GM21717 (cell line): ENCODE measurements at regions not wholly inside any gene's neighbourhood (a gene's known extent, or its start where the extent isn't known, plus 50 kb on each side); places are given as distances from the start of the nearest gene placed in this dataset.
"Not testable (repeated sequence)": the region's sequence is repeated elsewhere in the genome, so short reads cannot be mapped to it uniquely, and the experiment has no call there.

ENCODE experiments used
- ATAC-seq: cut with Tn5 transposase; IDR thresholded peaks from one replicate; pipeline ENCODE4 v1.9.1; 2021; ENCODE audit warnings: mild to moderate bottlenecking, moderate library complexity; ENCODE audit not compliant: unreplicated experiment

DNA sequence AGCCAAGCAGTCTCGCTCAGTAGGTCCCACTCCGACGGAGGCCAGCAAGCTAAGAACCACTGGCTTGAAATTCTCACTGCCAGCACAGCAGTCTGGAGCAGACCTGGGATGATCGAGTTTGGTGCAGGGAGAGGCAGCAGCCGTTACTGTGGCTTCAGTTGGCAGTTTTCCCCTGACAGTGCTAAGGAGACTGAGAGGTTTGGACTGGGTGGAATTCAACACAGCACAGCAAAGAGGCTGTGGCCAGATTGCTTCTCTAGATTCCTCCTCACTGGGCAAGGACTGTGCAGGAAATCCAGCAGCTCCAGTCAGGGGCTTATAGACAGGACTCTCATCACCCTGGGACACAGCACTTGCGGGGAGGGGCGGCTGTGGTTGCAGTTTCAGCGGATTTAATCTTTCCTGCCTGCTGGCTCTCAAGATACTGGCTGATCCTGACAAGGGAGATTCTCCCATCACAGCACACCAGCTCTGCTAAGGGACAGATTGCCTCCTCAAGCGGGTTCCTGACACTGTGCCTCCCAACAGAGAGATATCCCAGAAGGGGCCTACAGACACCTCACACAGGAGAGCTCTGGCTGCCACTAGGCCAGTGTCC lies 122.1 kb downstream of the YIPF5 start:
- ATAC-seq = no peak

DNA sequence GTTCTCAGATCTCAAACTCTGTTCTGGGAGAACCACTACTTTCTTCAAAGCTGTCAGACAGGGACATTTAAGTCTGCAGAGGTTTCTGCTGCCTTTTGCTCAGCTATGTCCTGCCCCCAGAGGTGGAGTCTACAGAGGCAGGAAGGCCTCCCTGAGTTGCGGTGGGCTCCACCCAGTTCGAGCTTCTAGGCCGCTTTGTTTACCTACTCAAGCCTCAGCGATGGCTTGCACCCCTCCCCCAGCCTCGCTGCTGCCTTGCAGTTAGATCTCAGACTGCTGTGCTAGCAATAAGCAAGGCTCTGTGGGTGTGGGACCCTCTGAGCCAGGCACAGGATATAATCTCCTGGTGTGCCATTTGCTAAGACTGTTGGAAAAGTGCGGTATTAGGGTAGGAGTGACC lies 115.1 kb downstream of the YIPF5 start:
- not testable (repeated sequence) for ATAC-seq

DNA sequence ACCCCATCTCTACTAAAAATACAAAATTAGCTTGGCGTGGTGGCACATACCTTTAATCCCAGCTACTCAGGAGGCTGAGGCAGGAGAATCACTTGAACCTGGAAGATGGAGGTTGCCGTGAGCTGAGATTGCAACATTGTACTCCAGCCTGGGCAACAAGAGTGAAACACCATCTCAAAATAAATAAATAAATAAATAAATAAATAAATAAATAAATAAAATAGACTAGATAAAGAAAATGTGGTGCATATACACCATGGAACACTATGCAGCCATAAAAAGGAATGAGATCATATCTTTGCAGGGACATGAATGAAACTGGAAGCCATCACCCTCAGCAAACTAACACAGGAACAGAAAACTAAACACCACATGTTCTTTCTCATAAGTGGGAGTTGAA lies 110.4 kb downstream of the YIPF5 start:
- not testable (repeated sequence) for ATAC-seq

DNA sequence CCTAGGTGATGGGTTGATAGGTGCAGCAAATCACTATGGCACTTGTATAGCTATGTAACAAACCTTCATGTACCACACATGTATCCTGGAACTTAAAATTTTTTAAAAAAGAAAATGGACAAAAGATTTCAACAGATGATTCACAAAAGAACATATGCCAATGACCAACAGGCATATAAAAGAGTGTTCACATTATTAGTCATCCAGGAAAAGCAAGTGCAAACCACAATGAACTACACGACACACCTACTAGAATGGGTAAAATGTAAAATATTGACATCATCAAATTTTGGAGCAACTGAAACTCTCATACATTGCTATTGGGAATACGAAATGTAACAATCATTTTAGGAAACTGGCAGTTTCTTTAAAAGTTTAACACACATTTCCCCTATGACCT lies 109.9 kb downstream of the YIPF5 start:
- no peak for ATAC-seq

DNA sequence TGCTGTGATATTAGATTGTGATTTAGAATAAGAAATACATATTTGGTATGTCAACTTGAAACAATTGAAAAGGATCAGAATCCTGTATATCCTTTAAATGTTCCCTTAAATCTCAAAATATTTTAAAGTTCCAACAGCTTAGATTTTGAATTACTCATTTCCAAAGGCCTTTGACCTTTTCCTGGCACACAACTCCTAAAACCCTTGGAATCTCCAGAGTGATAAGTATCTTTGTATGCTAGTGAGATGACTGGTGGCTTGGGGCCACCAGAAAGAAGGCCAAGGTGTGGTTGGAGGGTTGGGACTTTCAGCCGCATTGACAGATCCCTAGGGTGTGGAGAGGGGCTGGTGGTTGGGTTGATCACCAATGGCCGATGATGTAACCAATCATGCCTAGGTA lies 104.7 kb downstream of the YIPF5 start:
- ATAC-seq = no peak

DNA sequence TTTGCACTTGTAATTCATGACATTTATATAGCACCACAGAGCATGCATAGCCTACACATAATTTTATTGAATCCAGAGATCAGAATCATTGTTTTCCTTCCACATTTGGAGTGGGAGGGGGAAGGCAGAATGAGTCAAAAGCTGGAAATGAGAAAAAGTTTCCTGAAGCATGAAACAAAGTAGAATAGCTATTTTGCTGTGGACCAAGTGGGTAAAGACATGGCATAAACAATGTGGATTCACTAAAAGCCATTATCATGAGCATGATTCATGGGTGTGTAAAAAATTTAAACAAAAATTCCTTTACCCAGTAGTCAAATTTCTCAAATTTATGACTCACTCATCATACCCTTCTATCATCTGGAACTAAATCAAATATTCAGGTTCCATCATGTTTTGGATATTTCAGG lies 97.9 kb downstream of the YIPF5 start:
- ATAC-seq = no peak

DNA sequence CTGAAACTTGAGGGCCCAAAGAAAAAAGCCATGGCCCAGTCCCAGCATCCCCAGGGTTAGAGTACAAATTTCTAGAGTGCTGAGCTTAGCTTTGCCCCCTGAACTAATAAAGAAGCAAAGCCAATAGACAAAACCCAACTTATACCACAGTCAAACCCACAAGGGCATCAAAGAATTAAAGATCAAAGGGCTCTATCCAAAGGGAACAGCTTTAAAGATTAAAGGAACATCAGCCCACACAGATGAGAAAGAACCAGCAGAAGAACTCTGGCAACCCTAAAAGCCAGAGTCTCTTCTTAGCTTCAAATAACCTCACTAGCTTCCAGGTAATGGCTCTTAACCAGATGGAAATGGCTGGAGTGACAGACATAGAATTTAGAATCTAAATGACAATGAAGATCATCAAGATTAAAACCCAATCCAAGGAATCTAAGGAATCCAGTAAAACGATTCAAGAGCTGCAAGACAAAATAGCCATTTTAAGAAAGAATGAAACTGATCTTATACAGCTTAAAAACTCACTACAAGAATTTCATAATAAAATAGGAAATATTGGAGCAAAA lies 93.9 kb downstream of the YIPF5 start:
- no peak for ATAC-seq

DNA sequence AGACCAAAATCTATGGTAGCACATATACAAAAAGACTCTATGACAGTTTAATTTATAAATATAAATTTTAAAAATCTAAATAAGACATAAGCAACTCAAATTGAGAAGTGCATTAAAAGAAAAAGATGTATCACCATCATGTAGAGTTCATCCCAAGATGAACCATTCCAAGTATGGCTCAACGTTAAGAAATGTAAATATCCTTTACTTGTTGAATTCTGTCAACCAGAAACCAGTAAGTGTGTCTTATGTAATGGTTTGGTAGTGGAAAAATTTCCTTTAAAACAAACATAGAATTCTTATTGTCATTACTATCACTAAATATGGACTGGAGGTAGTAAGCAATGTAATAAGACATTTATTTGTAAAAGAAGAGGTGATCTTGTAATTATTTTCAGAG lies 87.3 kb downstream of the YIPF5 start:
- no peak for ATAC-seq

DNA sequence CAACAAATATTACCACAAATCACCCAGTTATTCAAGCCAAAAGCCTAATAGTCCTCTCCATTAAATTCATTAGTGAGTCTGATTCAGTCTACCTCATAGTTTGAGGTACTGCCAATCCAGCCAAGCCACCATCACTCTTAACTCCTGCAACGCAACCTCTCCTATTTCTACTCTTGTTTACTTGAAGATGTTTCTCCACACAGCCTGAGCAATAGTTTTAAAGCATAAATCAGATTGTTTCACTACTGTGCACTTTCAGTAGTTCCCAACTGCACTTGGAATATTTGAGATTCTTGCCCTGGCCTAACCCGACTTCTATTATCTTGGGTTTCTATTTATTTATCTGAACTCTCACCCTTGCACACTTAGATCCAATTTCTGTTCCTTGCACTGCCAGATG lies 85.5 kb downstream of the YIPF5 start:
- no peak for ATAC-seq

DNA sequence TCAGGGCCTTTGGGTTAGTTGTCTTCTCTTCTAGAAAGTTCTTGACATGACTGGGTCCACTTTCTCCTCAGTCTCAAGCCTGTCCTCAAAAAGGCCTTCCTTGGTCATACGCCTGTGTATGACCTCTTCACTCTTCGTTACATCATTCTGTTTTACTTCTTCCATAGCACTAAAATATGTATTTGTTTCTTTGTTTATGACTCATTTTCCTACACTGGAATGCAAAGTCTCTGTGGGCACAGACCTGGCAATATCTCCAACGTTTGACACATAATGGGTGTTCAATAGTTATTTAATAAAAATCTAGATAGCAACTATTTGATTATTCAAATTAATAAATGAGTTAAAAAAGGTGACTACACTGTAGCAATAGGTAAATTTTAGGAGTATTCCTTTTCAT lies 85.1 kb downstream of the YIPF5 start:
- no peak for ATAC-seq

DNA sequence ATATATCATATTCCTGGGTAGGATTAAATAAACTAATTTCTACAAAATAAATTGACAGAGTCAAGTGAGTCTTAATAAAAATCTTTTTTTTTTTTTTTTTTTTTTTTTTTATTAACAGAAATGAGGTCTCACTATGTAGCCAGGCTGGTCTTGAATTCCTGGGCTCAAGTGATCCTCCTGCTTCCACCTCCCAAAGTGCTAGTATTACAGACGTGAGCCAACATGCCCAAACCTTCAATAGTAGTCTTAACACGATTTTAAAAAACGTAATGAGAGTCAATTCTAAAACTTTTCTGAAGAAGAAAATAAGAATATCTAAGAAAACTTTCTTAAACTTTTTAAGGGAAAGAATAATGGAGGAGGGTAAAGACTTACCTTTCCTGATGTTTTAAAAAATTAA lies 84.2 kb downstream of the YIPF5 start:
- ATAC-seq = no peak

DNA sequence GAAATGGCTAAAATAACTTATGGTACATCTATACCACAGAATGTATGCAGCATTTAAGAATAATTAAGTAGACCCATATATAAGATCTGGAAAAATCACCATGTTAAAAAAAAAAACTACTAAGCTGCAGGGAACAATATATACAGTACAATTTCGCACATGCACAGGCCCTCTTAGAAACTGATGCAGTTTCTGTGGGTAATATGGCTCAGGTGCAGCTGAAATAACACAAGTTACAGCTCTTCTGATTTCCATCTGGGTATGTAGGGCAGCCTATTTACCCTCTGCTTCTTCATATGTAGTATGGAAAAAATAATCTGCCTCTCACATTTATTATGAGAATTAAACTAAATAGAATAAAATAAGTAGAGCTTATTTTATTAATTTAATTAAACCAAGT lies 82.9 kb downstream of the YIPF5 start:
- ATAC-seq = no peak

DNA sequence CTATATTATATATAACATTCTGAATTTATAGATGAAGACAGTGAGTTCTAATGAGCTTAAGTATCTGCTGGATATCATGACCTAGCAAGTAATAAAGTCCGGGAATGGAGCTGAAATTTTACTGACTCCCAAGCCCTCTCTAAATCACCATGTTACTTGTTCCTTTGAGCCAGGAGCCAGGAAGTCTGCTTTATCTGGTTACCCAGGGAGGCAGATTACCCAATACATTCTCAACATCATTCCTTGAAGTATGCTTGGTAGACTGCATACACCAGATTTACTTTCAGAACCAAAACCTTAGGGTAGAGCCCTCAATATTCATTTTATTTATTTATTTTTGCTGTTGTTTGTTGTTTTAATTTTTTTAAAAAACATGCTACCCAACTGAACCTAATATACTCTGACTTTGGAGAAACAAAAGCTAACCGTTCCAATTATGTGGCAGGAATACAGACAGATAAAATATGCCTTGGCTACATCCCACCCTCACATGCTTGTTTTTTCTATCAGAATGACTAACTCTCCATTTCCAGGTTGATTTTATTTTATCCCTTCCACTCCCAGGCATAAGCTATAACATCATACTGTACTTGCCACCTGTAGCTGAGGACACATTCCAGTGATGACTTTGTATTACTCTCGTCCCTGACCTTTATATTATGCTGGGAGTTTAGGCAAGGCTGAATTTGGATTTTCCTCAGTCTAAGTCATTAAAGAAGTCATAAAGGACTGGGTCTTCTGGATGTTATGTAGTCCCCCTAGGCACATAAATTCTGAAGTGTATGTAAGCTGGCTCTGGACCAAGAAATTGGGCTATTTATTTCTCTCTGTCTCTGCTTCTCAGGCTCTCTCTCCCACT lies 82.0 kb downstream of the YIPF5 start:
- ATAC-seq = no peak

DNA sequence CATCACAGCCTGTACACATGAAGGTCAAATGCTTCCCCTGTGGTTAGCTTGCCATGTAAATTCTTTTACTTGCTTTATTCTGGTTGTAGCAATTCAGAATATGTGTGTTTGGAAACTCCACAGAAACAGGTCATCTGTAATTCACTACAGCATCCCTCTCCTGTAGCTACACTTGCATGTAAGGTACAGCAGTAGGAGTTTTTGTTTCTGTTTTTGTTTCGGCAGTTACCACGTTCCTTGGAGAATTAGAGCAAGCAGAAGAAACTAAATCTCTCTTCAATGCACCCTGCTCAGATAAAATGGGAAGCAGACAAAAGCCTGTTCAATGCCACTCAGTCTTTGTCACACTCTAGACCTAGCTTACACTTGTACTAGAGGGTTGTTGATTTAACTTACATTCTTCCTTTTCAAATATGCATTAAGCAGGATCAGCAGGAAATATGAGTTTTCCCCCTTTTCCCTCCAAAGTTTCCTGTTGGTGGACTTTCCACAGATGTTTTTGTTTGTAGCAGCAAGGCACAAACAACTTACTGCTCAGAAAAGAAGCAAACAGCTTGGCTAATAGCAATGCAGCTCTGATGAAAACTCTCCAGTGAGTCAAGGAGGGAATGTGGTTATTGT lies 80.9 kb downstream of the YIPF5 start:
- ATAC-seq = peak; percentile 88

DNA sequence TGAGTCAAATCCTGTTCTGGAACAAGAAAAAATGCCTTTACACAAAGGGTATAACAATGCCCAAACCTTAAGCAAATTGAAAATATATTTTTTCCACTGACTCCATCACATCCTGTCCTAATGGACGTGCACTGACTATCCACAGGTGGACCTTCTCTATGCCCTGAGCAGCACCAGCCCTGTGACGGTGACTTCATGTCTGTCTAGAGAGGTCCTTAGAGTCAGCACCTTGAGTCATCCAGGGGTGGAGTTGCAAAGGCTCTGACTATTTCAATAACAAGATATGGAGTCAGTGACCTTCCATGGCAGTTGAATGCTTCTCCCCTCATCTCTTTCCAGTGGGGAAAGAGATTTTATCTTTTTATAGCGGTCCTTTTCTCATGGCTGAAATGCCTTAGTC lies 78.0 kb downstream of the YIPF5 start:
- ATAC-seq = no peak

DNA sequence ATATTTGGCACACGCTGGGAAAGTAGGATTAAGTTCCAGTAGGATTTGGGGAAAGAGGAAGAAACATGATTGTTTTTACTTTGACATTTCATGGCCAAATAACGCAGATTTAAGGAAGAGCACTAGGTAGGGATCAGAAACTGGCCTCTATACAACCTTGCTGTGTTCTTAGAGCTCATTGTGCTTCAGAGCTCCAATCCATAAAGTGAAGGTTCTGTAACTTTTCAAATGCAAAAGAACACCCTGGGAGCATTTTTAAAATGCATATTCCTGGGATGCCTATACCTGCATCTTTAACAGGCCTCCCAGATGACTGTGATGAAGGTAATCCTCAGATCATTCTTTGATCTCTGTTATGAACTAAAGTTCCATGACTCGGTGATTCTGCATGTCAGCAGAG lies 77.1 kb downstream of the YIPF5 start:
- no peak for ATAC-seq

DNA sequence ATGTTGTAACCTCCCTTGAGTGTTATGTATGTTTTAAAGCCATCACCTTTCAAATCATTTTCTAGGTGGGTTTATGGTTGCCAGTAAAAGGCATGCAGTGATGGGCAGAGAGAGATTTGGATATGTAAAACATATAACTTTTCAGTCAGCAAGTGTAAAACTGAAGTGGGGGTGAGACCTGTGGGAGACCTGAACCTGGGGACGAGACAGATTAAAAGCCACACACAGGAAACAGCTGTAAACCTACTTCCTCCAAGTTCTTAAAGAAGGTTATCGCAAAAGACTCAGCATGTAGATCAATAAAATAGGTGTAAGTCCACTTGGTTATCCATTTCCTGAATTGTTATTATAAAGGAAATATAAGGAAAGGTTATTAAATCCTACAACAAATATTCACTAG lies 76.6 kb downstream of the YIPF5 start:
- no peak for ATAC-seq

DNA sequence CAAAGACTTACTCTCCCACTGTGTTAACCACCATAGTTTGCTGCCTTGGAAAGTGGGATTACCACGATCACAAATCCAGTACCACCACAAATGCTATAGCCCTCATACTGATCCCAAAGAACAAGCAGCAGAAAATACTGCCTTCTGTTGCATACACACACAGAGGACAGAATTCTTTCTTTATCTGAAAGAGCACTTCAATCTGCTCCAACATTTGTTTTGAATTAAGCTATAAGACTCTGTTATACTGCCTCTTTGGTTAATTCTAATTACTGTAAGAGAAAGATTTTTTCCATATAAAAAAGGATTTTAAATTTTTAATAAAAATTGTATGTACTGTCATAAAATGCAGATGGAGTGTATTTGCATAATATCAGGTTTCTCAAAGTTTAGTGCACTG lies 69.8 kb downstream of the YIPF5 start:
- no peak for ATAC-seq

DNA sequence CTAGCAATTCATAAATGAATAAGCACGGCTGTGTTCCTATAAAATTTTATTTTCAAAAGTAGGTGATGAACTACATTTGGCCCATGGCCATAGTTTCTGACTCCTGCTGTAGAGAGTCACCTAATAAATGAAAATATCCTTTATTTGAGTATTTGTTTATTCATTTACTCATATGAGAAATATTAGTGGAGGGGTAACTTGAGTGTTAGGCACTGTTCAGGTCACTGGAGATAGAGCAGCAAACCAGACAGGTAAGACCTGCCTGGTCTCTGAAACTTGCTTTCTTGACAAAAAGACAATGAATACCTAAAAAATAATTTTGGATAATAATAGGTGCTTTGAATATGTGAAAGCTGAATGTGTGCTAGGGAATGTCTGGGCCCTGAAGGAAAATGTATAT lies 68.8 kb downstream of the YIPF5 start:
- ATAC-seq = no peak

DNA sequence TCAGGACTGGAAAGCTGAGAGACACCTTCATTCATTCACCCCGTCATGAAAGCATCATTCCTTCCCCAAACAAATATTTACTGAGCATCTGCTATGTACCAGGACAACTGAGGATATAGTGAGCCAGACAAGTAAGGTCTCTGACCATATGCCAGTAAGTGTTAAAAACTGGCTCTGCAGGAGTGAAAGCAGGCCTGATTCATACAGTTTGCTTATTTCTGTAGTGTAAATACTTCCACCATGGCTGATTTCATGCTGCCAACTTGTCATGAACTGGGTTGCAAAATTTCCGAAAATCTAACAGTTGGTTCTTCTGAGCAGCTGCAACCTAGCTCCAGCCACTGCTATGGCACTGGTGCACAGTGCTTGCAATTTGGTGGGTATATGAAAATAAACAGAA lies 68.1 kb downstream of the YIPF5 start:
- ATAC-seq = no peak

DNA sequence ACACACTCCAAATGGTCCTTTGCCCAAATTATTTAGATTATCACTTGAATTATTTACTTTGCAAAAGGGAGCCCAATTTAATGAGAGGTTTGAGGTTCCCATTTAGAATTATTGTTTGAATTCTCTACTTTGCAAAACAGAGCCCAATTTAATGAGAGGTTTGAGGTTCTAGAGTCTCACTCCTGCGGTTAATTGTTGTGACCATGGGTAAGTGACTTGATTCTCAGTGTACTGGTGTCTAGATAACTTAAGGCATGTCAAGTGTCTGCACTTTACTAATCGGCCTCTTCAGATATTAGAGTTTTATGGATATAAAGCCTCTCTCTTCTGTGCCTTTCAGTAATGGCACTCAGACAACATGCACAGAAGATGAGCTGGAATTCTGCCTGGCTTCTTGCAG lies 67.5 kb downstream of the YIPF5 start:
- ATAC-seq = no peak
